Subcutaneous abdominal adipose tissue (tissue), 5 donors: ENCODE measurements at regions not wholly inside any gene's neighbourhood (a gene's known extent, or its start where the extent isn't known, plus 50 kb on each side); places are given as distances from the start of the nearest gene placed in this dataset.

Source experiments
- H3K27ac ChIP-seq: one replicate; pipeline ENCODE4 v1.7.0; 2013; ENCODE audit warnings: low read depth, mild to moderate bottlenecking, inconsistent platforms, low read length, moderate library complexity
- H3K27me3 ChIP-seq, 5 donors: one replicate each; pipeline ENCODE4 v1.7.0; 2013; ENCODE audit warnings: low read length in 5 of 5, inconsistent platforms in 1 of 5; ENCODE audit not compliant: control insufficient read depth in 5 of 5, insufficient read depth in 4 of 5
- H3K36me3 ChIP-seq, 5 donors: one replicate each; pipeline ENCODE4 v1.7.0; 2013; ENCODE audit warnings: low read length in 5 of 5; ENCODE audit not compliant: control insufficient read depth in 5 of 5, insufficient read depth in 5 of 5
- H3K4me1 ChIP-seq, 5 donors: one replicate each; pipeline ENCODE4 v1.7.0; 2013; ENCODE audit warnings: low read length in 5 of 5, mild to moderate bottlenecking in 3 of 5, moderate library complexity in 1 of 5; ENCODE audit not compliant: control insufficient read depth in 5 of 5, insufficient read depth in 5 of 5
- H3K4me3 ChIP-seq, 5 donors: one replicate each; pipeline ENCODE4 v1.7.0; 2013; ENCODE audit warnings: low read length in 5 of 5, low read depth in 1 of 5
- H3K9ac ChIP-seq, 5 donors: one replicate each; pipeline ENCODE4 v1.7.0; 2013; ENCODE audit warnings: low read length in 5 of 5, mild to moderate bottlenecking in 4 of 5, moderate library complexity in 3 of 5
- H3K9me3 ChIP-seq, 5 donors: one replicate each; pipeline ENCODE4 v1.7.0; 2013; ENCODE audit warnings: low read length in 5 of 5; ENCODE audit not compliant: control insufficient read depth in 5 of 5
- donor health status: healthy.
- donor health status: healthy.
- donor health status: healthy.
- donor health status: healthy.
- donor health status: healthy.

DNA sequence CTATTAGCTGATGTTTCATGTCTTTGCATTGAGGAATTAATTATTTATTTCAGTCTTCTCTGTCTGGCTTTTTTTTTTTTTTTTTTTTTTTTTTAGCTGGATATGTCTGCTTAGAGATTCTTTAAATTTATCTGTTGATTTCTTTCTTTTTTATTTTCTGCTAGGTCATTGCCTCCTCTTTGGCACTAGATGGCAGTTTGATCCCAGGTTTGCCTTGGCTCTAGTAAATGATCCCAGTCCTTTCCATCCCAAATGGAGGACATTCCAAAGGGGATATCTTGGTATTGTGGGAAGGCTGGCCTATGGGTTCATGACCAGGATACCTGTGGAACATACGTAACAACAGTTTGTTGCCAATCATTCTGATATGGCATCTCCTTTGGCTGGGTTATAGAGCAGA is 339.5 kb upstream of the GCFC2 start:
- H3K9me3 ChIP-seq, result peaks cover 0 to 10% (median 3%) of the 10 kb centered on the region in 5 donors
- no peaks in the 10 kb centered on the region for H3K4me1 ChIP-seq
- no peak overlapping the region for H3K4me3 ChIP-seq
- no peaks in the 10 kb centered on the region for H3K36me3 ChIP-seq
- H3K9ac ChIP-seq, result no peak overlapping the region
- H3K27ac ChIP-seq, result no peak overlapping the region
- H3K27me3 ChIP-seq, result no peaks in the 10 kb centered on the region

DNA sequence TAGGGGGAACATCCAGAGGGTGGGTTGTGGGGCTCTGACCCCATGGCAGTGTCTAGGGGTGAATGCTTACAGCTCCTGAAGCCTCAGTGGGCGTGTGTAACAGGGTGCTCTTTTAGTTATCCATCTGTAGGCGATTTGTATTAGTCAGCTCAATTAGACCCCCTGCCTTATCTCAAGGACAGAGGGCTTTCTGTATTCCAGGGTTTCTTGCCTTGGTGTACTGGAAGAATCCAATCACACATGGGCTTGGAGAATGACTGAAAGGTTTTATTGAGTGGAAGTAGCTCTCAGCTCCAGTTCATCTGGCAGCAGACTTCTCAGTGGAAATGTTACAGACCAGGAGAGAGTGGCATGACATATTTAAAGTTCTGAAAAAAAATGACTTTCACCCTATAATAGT is 334.0 kb upstream of the GCFC2 start:
- H3K36me3 ChIP-seq, result no peaks in the 10 kb centered on the region
- no peak overlapping the region for H3K27ac ChIP-seq
- H3K9me3 ChIP-seq, result peaks cover 0 to 4% (median 0%) of the 10 kb centered on the region in 5 donors
- H3K4me3 ChIP-seq, result no peak overlapping the region
- no peaks in the 10 kb centered on the region for H3K4me1 ChIP-seq
- no peak overlapping the region for H3K9ac ChIP-seq
- H3K27me3 ChIP-seq, result no peaks in the 10 kb centered on the region

GRCh38 chr2:76039505-76039904 is 328.8 kb upstream of the GCFC2 start:
- Histone ChIP-seq H3K9ac (no peak overlapping the region), H3K4me1 (no peaks in the 10 kb centered on the region), H3K27ac (no peak overlapping the region), H3K4me3 (no peak overlapping the region), H3K27me3 (no peaks in the 10 kb centered on the region), H3K36me3 (no peaks in the 10 kb centered on the region), H3K9me3 (no peaks in the 10 kb centered on the region)

DNA sequence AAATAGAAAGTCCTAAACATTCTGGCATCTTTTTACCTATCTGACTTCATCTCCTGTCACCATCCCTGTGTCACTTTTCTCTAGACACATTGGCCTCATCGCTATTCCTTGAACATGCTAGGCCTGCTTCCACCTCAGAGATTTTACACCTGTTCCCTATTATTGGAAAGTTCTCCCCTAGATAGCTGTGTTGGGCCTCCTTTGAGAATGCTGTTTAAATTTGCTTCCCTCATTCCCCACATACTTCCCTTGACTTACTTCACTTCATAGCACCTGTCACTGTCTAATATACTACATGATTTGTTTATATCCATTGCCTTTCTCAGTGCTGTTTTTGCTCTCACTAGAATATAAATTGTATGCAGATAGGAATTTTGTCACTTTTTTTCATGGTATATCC is 317.0 kb upstream of the GCFC2 start:
- H3K27me3 ChIP-seq, result no peaks in the 10 kb centered on the region
- no peak overlapping the region for H3K27ac ChIP-seq
- no peak overlapping the region for H3K4me3 ChIP-seq
- H3K9me3 ChIP-seq, result peaks cover 0 to 10% (median 3%) of the 10 kb centered on the region in 5 donors
- no peak overlapping the region for H3K9ac ChIP-seq
- H3K4me1 ChIP-seq, result no peaks in the 10 kb centered on the region
- H3K36me3 ChIP-seq, result no peaks in the 10 kb centered on the region

DNA sequence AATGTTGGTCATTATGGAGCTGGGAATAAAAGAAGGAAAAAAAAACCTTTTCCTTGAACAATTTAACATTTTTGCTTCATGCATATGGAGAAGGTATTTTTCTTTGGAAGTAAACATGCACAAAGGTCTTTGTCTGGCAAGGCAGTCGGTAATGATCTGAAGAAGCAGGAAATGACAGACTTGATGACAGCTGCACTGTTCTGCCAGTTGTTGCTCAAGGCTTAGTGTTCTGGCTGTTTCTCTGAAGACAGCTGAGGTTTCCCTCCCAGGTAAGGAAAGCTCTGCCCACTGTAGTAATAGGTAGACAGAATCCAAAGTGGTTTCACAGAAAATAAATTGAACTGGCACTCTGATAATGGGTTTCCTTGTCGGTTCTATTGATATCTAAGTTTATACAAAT is 308.4 kb upstream of the GCFC2 start:
- no peaks in the 10 kb centered on the region for H3K27me3 ChIP-seq
- no peaks in the 10 kb centered on the region for H3K9me3 ChIP-seq
- H3K9ac ChIP-seq, result no peak overlapping the region
- no peak overlapping the region for H3K4me3 ChIP-seq
- no peak overlapping the region for H3K27ac ChIP-seq
- H3K36me3 ChIP-seq, result no peaks in the 10 kb centered on the region
- H3K4me1 ChIP-seq, result no peaks in the 10 kb centered on the region

- Histone ChIP-seq H3K9ac (no peak overlapping the region), H3K27me3 (no peaks in the 10 kb centered on the region), H3K4me3 (no peak overlapping the region), H3K4me1 (no peaks in the 10 kb centered on the region), H3K36me3 (no peaks in the 10 kb centered on the region), H3K27ac (no peak overlapping the region), H3K9me3 (no peaks in the 10 kb centered on the region)
These were observed 298.8 kb upstream of the GCFC2 start for GRCh38 chr2:76009484-76009883.

DNA sequence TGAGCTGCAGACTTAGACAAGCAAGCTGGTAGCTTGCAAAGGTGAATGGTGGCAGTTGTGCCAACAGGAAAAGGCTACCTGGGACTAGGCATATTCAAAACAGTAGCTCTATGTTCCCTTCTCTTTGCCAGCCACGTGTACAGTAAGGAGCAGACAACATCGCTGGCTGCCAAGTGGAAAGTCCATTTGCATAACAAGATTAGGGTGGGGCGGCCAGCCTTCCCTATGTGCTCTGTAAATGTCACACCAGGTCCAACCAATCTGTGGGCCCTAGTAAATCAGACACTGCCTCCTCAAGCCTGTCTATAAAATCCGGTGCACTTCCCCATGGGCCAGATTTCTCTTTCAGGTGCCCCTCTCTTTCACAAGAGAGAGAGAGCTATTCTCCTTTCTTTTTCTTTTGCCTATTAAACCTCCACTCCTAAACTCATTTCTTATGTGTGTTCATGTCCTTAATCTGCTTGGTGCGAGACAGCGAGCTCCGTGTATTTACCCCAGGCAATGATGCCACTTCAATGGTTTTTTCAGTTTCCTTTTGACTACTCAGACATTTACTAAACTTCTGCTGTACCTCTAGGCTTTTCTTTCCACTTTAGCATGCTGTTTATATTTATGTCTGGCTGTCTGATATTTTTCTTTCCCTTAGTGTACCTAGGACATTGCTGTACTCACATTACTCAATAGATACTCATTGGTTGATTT is 297.4 kb upstream of the GCFC2 start:
- no peaks in the 10 kb centered on the region for H3K9me3 ChIP-seq
- no peaks in the 10 kb centered on the region for H3K4me1 ChIP-seq
- no peaks in the 10 kb centered on the region for H3K36me3 ChIP-seq
- H3K27me3 ChIP-seq, result no peaks in the 10 kb centered on the region
- H3K27ac ChIP-seq, result no peak overlapping the region
- H3K4me3 ChIP-seq, result no peak overlapping the region
- H3K9ac ChIP-seq, result no peak overlapping the region

DNA sequence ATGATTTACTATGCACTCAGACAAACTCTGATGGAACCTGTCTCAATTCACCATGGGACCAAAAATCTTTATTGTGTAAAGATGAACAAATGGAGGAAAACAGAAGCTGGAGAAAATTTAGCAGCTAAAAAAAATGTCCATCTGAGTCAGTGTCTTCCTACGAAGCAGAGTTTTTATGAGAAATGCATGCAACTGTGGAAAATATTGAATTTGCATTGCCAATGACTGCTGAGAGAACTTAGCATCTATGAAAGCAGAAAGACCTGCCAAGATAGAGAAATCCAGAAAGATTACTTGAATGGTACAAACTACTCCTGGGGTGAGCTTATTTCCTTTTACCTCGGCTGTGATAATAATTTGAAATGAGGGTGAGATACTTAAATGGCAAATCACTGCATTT is 289.7 kb upstream of the GCFC2 start:
- peaks cover 0 to 10% (median 4%) of the 10 kb centered on the region in 5 donors for H3K9me3 ChIP-seq

DNA sequence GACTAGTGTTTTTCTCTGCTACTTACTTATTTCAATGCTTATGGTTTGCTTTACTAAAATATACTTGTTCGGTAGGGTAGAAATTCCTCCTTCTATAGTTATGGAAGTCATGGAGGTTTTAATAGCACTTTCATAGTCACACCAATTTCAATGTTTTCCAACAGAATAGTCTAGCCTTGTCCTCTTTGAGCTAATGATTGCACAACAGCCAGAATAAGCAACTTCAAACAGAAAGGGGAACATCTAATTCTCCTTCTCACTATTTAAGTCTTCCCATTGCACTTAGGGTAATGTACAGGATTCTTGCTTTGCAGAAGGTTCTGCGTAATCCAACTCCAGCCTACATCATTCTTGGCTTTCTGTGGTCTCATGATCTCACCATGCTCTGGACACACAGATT is 287.7 kb upstream of the GCFC2 start:
- Histone ChIP-seq H3K27me3 (no peaks in the 10 kb centered on the region), H3K4me1 (no peaks in the 10 kb centered on the region), H3K27ac (no peak overlapping the region), H3K9me3 (peaks cover 0 to 24% (median 19%) of the 10 kb centered on the region in 5 donors), H3K36me3 (no peaks in the 10 kb centered on the region), H3K4me3 (no peak overlapping the region), H3K9ac (no peak overlapping the region)

More for the DNA sequence above, 289.7 kb upstream of the GCFC2 start:
- no peaks in the 10 kb centered on the region for H3K36me3 ChIP-seq
- no peaks in the 10 kb centered on the region for H3K27me3 ChIP-seq
- no peak overlapping the region for H3K9ac ChIP-seq
- no peaks in the 10 kb centered on the region for H3K4me1 ChIP-seq
- no peak overlapping the region for H3K4me3 ChIP-seq
- H3K27ac ChIP-seq, result no peak overlapping the region

- H3K36me3 ChIP-seq, result no peaks in the 10 kb centered on the region
- H3K9ac ChIP-seq, result no peak overlapping the region
- H3K9me3 ChIP-seq, result peaks cover 5 to 29% (median 22%) of the 10 kb centered on the region in 5 donors
- H3K27me3 ChIP-seq, result no peaks in the 10 kb centered on the region
- no peaks in the 10 kb centered on the region for H3K4me1 ChIP-seq
- no peak overlapping the region for H3K27ac ChIP-seq
- H3K4me3 ChIP-seq, result no peak overlapping the region
These were observed 284.0 kb upstream of the GCFC2 start for GRCh38 chr2:75994759-75995158.
